GM18498 (cell line): ENCODE measurements at regions not wholly inside any gene's neighbourhood (a gene's known extent, or its start where the extent isn't known, plus 50 kb on each side); places are given as distances from the start of the nearest gene placed in this dataset.

ENCODE experiments used
- ATAC-seq: cut with Tn5 transposase; IDR thresholded peaks from one replicate; pipeline ENCODE4 v1.9.1; 2021; ENCODE audit warnings: mild to moderate bottlenecking, moderate library complexity; ENCODE audit not compliant: unreplicated experiment

- ATAC-seq: peak; percentile 91
Measured at GRCh38 chr16:31700530-31701388, 172.8 kb upstream of the ZNF267 start.

- no peak for ATAC-seq
Measured at GRCh38 chr16:31701734-31702133, 171.9 kb upstream of the ZNF267 start.

- ATAC-seq: no peak
Measured at GRCh38 chr16:31702796-31703195, 170.8 kb upstream of the ZNF267 start.

GRCh38 chr16:31703526-31704128 lies 170.0 kb upstream of the ZNF267 start:
- ATAC-seq: no peak

- no peak for ATAC-seq
Measured at GRCh38 chr16:31704138-31704537, 169.5 kb upstream of the ZNF267 start.

- ATAC-seq: no peak
Measured at GRCh38 chr16:31705371-31705770, 168.2 kb upstream of the ZNF267 start.

GRCh38 chr16:31706318-31706717 lies 167.3 kb upstream of the ZNF267 start:
- no peak for ATAC-seq

- no peak for ATAC-seq
Measured at GRCh38 chr16:31706925-31707324, 166.7 kb upstream of the ZNF267 start.

- no peak for ATAC-seq
Measured at GRCh38 chr16:31707743-31708335, 165.8 kb upstream of the ZNF267 start.

- no peak for ATAC-seq
Measured at GRCh38 chr16:31708348-31708747, 165.3 kb upstream of the ZNF267 start.

- no peak for ATAC-seq
Measured at GRCh38 chr16:31709181-31709580, 164.4 kb upstream of the ZNF267 start.

- ATAC-seq: no peak
Measured at GRCh38 chr16:31710134-31710533, 163.5 kb upstream of the ZNF267 start.

GRCh38 chr16:31710880-31711279 lies 162.7 kb upstream of the ZNF267 start:
- no peak for ATAC-seq

- no peak for ATAC-seq
Measured at GRCh38 chr16:31711344-31711845, 162.2 kb upstream of the ZNF267 start.

- ATAC-seq: no peak
Measured at GRCh38 chr16:31712064-31712540, 161.5 kb upstream of the ZNF267 start.

GRCh38 chr16:31713071-31713944 lies 160.3 kb upstream of the ZNF267 start:
- ATAC-seq: peak; percentile 95

GRCh38 chr16:31713945-31714902 lies 159.4 kb upstream of the ZNF267 start:
- no peak for ATAC-seq

- no peak for ATAC-seq
Measured at GRCh38 chr16:31714903-31715504, 158.6 kb upstream of the ZNF267 start.

- ATAC-seq: no peak
Measured at GRCh38 chr16:31715915-31716314, 157.7 kb upstream of the ZNF267 start.
